ENCODE measurements at regions not wholly inside any gene's neighbourhood (a gene's known extent, or its start where the extent isn't known, plus 50 kb on each side); places are given as distances from the start of the nearest gene placed in this dataset.

- TF ChIP-seq CTCF (IDR thresholded peaks at IDR 0.05) (no peak), POLR2A (IDR thresholded peaks at IDR 0.05) (no peak)
Measured at GRCh38 chr15:57867970-57868798, 161.7 kb downstream of the POLR2M start.

Data from heart left ventricle (tissue), 13 donors.